ENCODE measurements at regions not wholly inside any gene's neighbourhood (a gene's known extent, or its start where the extent isn't known, plus 50 kb on each side); places are given as distances from the start of the nearest gene placed in this dataset.

DNA sequence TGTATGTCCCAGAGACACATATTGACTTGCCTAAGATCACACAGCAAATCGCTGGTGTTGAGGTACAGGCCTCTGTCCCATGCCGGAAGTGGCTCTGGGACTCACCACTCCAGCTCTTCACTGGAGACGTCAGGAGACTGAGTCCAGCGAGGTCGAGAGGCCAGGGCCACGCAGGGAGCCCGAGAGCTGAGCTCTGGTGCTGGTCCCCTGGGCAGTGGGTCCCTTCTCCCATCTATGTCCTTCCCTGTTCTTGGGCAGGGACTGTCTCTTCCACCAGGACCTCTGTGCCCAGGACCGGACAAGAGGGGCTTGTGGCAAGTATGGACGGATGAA, 62.4 kb upstream of the TWIST2 start:
- TF ChIP-seq EP300 (IDR thresholded peaks at IDR 0.05) (no peak), POLR2A (IDR thresholded peaks at IDR 0.05; ENCODE audit: low read depth) (no peak), POLR2AphosphoS5 (IDR thresholded peaks at IDR 0.05) (no peak)
- TF ChIP-seq, protein P1, sequence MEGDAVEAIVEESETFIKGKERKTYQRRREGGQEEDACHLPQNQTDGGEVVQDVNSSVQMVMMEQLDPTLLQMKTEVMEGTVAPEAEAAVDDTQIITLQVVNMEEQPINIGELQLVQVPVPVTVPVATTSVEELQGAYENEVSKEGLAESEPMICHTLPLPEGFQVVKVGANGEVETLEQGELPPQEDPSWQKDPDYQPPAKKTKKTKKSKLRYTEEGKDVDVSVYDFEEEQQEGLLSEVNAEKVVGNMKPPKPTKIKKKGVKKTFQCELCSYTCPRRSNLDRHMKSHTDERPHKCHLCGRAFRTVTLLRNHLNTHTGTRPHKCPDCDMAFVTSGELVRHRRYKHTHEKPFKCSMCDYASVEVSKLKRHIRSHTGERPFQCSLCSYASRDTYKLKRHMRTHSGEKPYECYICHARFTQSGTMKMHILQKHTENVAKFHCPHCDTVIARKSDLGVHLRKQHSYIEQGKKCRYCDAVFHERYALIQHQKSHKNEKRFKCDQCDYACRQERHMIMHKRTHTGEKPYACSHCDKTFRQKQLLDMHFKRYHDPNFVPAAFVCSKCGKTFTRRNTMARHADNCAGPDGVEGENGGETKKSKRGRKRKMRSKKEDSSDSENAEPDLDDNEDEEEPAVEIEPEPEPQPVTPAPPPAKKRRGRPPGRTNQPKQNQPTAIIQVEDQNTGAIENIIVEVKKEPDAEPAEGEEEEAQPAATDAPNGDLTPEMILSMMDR (IDR thresholded peaks at IDR 0.05): no peak

Measured in esophagus muscularis mucosa (tissue), 4 donors.